ENCODE measurements at regions not wholly inside any gene's neighbourhood (a gene's known extent, or its start where the extent isn't known, plus 50 kb on each side); places are given as distances from the start of the nearest gene placed in this dataset.

- TF ChIP-seq, protein P1, sequence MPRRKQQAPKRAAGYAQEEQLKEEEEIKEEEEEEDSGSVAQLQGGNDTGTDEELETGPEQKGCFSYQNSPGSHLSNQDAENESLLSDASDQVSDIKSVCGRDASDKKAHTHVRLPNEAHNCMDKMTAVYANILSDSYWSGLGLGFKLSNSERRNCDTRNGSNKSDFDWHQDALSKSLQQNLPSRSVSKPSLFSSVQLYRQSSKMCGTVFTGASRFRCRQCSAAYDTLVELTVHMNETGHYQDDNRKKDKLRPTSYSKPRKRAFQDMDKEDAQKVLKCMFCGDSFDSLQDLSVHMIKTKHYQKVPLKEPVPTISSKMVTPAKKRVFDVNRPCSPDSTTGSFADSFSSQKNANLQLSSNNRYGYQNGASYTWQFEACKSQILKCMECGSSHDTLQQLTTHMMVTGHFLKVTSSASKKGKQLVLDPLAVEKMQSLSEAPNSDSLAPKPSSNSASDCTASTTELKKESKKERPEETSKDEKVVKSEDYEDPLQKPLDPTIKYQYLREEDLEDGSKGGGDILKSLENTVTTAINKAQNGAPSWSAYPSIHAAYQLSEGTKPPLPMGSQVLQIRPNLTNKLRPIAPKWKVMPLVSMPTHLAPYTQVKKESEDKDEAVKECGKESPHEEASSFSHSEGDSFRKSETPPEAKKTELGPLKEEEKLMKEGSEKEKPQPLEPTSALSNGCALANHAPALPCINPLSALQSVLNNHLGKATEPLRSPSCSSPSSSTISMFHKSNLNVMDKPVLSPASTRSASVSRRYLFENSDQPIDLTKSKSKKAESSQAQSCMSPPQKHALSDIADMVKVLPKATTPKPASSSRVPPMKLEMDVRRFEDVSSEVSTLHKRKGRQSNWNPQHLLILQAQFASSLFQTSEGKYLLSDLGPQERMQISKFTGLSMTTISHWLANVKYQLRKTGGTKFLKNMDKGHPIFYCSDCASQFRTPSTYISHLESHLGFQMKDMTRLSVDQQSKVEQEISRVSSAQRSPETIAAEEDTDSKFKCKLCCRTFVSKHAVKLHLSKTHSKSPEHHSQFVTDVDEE (CRISPR knock-in tag; IDR thresholded peaks at IDR 0.05): no peak
- TF ChIP-seq PPARA (CRISPR knock-in tag; IDR thresholded peaks at IDR 0.05; ENCODE audit: borderline replicate concordance) (no peak), SNAI2 (CRISPR knock-in tag; IDR thresholded peaks at IDR 0.05) (no peak), OSR1 (CRISPR knock-in tag; IDR thresholded peaks at IDR 0.05) (no peak)
- TF ChIP-seq, protein P2, sequence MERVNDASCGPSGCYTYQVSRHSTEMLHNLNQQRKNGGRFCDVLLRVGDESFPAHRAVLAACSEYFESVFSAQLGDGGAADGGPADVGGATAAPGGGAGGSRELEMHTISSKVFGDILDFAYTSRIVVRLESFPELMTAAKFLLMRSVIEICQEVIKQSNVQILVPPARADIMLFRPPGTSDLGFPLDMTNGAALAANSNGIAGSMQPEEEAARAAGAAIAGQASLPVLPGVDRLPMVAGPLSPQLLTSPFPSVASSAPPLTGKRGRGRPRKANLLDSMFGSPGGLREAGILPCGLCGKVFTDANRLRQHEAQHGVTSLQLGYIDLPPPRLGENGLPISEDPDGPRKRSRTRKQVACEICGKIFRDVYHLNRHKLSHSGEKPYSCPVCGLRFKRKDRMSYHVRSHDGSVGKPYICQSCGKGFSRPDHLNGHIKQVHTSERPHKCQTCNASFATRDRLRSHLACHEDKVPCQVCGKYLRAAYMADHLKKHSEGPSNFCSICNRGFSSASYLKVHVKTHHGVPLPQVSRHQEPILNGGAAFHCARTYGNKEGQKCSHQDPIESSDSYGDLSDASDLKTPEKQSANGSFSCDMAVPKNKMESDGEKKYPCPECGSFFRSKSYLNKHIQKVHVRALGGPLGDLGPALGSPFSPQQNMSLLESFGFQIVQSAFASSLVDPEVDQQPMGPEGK (CRISPR knock-in tag; IDR thresholded peaks at IDR 0.05; ENCODE audit: borderline replicate concordance): no peak
- no peak for ATAC-seq
These were observed 228.8 kb upstream of the B3GALT2 start for GRCh38 chr1:193415256-193415655.

DNA sequence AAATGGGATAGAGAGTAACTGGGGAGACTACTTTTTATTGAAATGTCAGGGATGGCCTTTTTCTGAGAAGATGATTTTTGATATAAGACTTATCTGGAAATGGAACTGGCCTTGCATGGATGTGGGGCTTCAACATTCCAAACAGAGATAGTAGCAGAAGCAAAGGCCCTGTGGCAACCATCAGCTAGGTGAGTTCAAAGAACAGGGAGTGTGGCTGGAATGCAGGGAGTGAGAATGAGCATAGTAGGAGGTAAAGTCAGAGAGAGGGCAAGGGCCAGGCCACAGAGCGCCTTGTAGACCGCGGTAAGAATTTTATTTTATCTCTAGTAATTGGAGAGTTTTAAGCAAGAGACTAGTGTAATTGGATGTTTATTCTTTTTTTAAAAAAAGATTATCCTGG, 227.0 kb upstream of the B3GALT2 start:
- TF ChIP-seq RARB (CRISPR knock-in tag; IDR thresholded peaks at IDR 0.05): no peak
- no peak for TF ChIP-seq ZFP3 (CRISPR knock-in tag; IDR thresholded peaks at IDR 0.05)
- TF ChIP-seq TCF4 (CRISPR knock-in tag; IDR thresholded peaks at IDR 0.05; ENCODE audit: borderline replicate concordance): no peak
- no peak for TF ChIP-seq ZC3H10 (CRISPR knock-in tag; IDR thresholded peaks at IDR 0.05)
- TF ChIP-seq BACH2 (CRISPR knock-in tag; IDR thresholded peaks at IDR 0.05; ENCODE audit: borderline replicate concordance): no peak
- no peak for TF ChIP-seq CSDC2 (CRISPR knock-in tag; IDR thresholded peaks at IDR 0.05)
- TF ChIP-seq CREB5 (CRISPR knock-in tag; IDR thresholded peaks at IDR 0.05; ENCODE audit: low read depth): no peak
- TF ChIP-seq ZNF70 (CRISPR knock-in tag; IDR thresholded peaks at IDR 0.05): no peak
- TF ChIP-seq ISL1 (CRISPR knock-in tag; IDR thresholded peaks at IDR 0.05): no peak
- no peak for TF ChIP-seq ESRRG (CRISPR knock-in tag; IDR thresholded peaks at IDR 0.05)
- no peak for TF ChIP-seq ZNF8 (CRISPR knock-in tag; IDR thresholded peaks at IDR 0.05)
- TF ChIP-seq, protein P1 (CRISPR knock-in tag; IDR thresholded peaks at IDR 0.05): no peak
- ATAC-seq: no peak

GRCh38 chr1:193412748-193413147, 226.3 kb upstream of the B3GALT2 start:
- no peak for ATAC-seq
- no peak for TF ChIP-seq ISL1 (CRISPR knock-in tag; IDR thresholded peaks at IDR 0.05)
- TF ChIP-seq ZFP3 (CRISPR knock-in tag; IDR thresholded peaks at IDR 0.05): no peak
- TF ChIP-seq ZNF70 (CRISPR knock-in tag; IDR thresholded peaks at IDR 0.05): no peak
- TF ChIP-seq BACH2 (CRISPR knock-in tag; IDR thresholded peaks at IDR 0.05; ENCODE audit: borderline replicate concordance): no peak
- TF ChIP-seq GLIS3 (CRISPR knock-in tag; IDR thresholded peaks at IDR 0.05): no peak
- no peak for TF ChIP-seq ARNTL (CRISPR knock-in tag; IDR thresholded peaks at IDR 0.05; ENCODE audit: borderline replicate concordance, low read depth)
- TF ChIP-seq ZC3H10 (CRISPR knock-in tag; IDR thresholded peaks at IDR 0.05): no peak
- TF ChIP-seq CSDC2 (CRISPR knock-in tag; IDR thresholded peaks at IDR 0.05): no peak
- TF ChIP-seq SNAI2 (CRISPR knock-in tag; IDR thresholded peaks at IDR 0.05): no peak
- TF ChIP-seq, protein P3, sequence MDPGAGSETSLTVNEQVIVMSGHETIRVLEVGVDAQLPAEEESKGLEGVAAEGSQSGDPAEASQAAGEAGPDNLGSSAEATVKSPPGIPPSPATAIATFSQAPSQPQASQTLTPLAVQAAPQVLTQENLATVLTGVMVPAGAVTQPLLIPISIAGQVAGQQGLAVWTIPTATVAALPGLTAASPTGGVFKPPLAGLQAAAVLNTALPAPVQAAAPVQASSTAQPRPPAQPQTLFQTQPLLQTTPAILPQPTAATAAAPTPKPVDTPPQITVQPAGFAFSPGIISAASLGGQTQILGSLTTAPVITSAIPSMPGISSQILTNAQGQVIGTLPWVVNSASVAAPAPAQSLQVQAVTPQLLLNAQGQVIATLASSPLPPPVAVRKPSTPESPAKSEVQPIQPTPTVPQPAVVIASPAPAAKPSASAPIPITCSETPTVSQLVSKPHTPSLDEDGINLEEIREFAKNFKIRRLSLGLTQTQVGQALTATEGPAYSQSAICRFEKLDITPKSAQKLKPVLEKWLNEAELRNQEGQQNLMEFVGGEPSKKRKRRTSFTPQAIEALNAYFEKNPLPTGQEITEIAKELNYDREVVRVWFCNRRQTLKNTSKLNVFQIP (CRISPR knock-in tag; IDR thresholded peaks at IDR 0.05; ENCODE audit: borderline replicate concordance, low read depth): no peak
- TF ChIP-seq, protein P1 (CRISPR knock-in tag; IDR thresholded peaks at IDR 0.05): no peak
- no peak for TF ChIP-seq ZNF8 (CRISPR knock-in tag; IDR thresholded peaks at IDR 0.05)
- TF ChIP-seq TCF4 (CRISPR knock-in tag; IDR thresholded peaks at IDR 0.05; ENCODE audit: borderline replicate concordance): no peak
- no peak for TF ChIP-seq CSRNP3 (CRISPR knock-in tag; IDR thresholded peaks at IDR 0.05)
- TF ChIP-seq, protein P2 (CRISPR knock-in tag; IDR thresholded peaks at IDR 0.05; ENCODE audit: borderline replicate concordance): no peak
